SIG-M5 treated with dmso at 0.1 percent for 504 hours (cell line): ENCODE measurements at regions not wholly inside any gene's neighbourhood (a gene's known extent, or its start where the extent isn't known, plus 50 kb on each side); places are given as distances from the start of the nearest gene placed in this dataset.
"Not testable (repeated sequence)": the region's sequence is repeated elsewhere in the genome, so short reads cannot be mapped to it uniquely, and the experiment has no call there.

Experiments
- DNase-seq: peaks from one replicate; lab custom pipeline; 2025; ENCODE audit not compliant: unreplicated experiment; lab: John Stamatoyannopoulos, UW

- no peak for DNase-seq
Observed at GRCh38 chr11:110850846-110851245, 138.6 kb upstream of the ARHGAP20 start.

GRCh38 chr11:110843053-110843452, 130.8 kb upstream of the ARHGAP20 start:
- not testable (repeated sequence) for DNase-seq

GRCh38 chr11:110838808-110839207, 126.6 kb upstream of the ARHGAP20 start:
- no peak for DNase-seq

GRCh38 chr11:110837603-110838002, 125.4 kb upstream of the ARHGAP20 start:
- no peak for DNase-seq

GRCh38 chr11:110835106-110835505, 122.9 kb upstream of the ARHGAP20 start:
- DNase-seq = no peak

- no peak for DNase-seq
Observed at GRCh38 chr11:110833033-110833484, 120.8 kb upstream of the ARHGAP20 start.

- DNase-seq = no peak
Observed at GRCh38 chr11:110832539-110832938, 120.3 kb upstream of the ARHGAP20 start.

GRCh38 chr11:110832080-110832479, 119.8 kb upstream of the ARHGAP20 start:
- DNase-seq = no peak

GRCh38 chr11:110830747-110831146, 118.5 kb upstream of the ARHGAP20 start:
- DNase-seq = no peak

GRCh38 chr11:110830344-110830743, 118.1 kb upstream of the ARHGAP20 start:
- no peak for DNase-seq

GRCh38 chr11:110829873-110830272, 117.6 kb upstream of the ARHGAP20 start:
- no peak for DNase-seq

- DNase-seq = no peak
Observed at GRCh38 chr11:110828086-110828485, 115.8 kb upstream of the ARHGAP20 start.

- no peak for DNase-seq
Observed at GRCh38 chr11:110827276-110827675, 115.0 kb upstream of the ARHGAP20 start.

GRCh38 chr11:110824912-110825620, 112.8 kb upstream of the ARHGAP20 start:
- DNase-seq = no peak

GRCh38 chr11:110818032-110818687, 105.9 kb upstream of the ARHGAP20 start:
- no peak for DNase-seq

GRCh38 chr11:110812086-110812733, 100.0 kb upstream of the ARHGAP20 start:
- no peak for DNase-seq

GRCh38 chr11:110809417-110810199, 97.4 kb upstream of the ARHGAP20 start:
- DNase-seq = no peak

GRCh38 chr11:110808248-110808647, 96.0 kb upstream of the ARHGAP20 start:
- DNase-seq = no peak

GRCh38 chr11:110807801-110808200, 95.6 kb upstream of the ARHGAP20 start:
- DNase-seq = no peak

- no peak for DNase-seq
Observed at GRCh38 chr11:110805756-110806155, 93.5 kb upstream of the ARHGAP20 start.

GRCh38 chr11:110802162-110802561, 89.9 kb upstream of the ARHGAP20 start:
- DNase-seq = no peak
